CD14-positive monocyte (primary cell): ENCODE measurements at regions not wholly inside any gene's neighbourhood (a gene's known extent, or its start where the extent isn't known, plus 50 kb on each side); places are given as distances from the start of the nearest gene placed in this dataset.

Experiments used
- DNase-seq, 3 donors: peaks; one replicate each; pipeline ENCODE4 v3.0.0-alpha.2; 2011 to 2022
- H2AFZ ChIP-seq: 2 replicates; pipeline ENCODE4 v1.6.0; 2012; ENCODE audit warnings: mild to moderate bottlenecking, low read depth, low read length, inconsistent platforms; ENCODE audit not compliant: insufficient read depth, poor library complexity, severe bottlenecking
- H3K27ac ChIP-seq, 2 donors: 1 replicate in 1 of 2; 2 replicates in 1 of 2; pipeline ENCODE4 v1.5.1; 2012 to 2013; ENCODE audit warnings: low read length in 2 of 2, control low read depth in 1 of 2, inconsistent platforms in 1 of 2, low read depth in 1 of 2, mild to moderate bottlenecking in 1 of 2
- H3K27me3 ChIP-seq, 2 donors: one replicate each; pipeline versions ENCODE4 v1.6.0 to v1.6.1; 2011 to 2013; ENCODE audit warnings: low read length in 2 of 2; ENCODE audit not compliant: control insufficient read depth in 2 of 2, insufficient read depth in 2 of 2
- H3K36me3 ChIP-seq, 2 donors: replicated peaks in 1 of 2; 1 replicate in 1 of 2; 2 replicates in 1 of 2; pipeline versions ENCODE4 v1.5.1 to v1.6.1; 2012 to 2013; ENCODE audit warnings: low read length in 2 of 2, control low read depth in 1 of 2, inconsistent platforms in 1 of 2, mild to moderate bottlenecking in 1 of 2; ENCODE audit not compliant: insufficient read depth in 2 of 2, control insufficient read depth in 1 of 2
- H3K4me1 ChIP-seq, 2 donors: 1 replicate in 1 of 2; 2 replicates in 1 of 2; pipeline versions ENCODE4 v1.5.1 to v1.6.1; 2012 to 2013; ENCODE audit warnings: low read length in 2 of 2, control low read depth in 1 of 2, inconsistent platforms in 1 of 2, mild to moderate bottlenecking in 1 of 2, moderate library complexity in 1 of 2; ENCODE audit not compliant: insufficient read depth in 2 of 2, control insufficient read depth in 1 of 2
- H3K4me2 ChIP-seq: replicated peaks from 2 replicates; pipeline ENCODE3; 2012; ENCODE audit warnings: low read length, moderate library complexity, mild to moderate bottlenecking; ENCODE audit not compliant: poor library complexity, severe bottlenecking; ENCODE audit errors: extremely low read depth
- H3K4me3 ChIP-seq, 3 experiments: fragments of 200-600 bp in 1 of 3; sonication (generic) in 1 of 3; replicated peaks in 1 of 3; 1 replicate in 2 of 3; 2 replicates in 1 of 3; pipeline ENCODE4 v1.5.1; 2011 to 2013; ENCODE audit warnings: low read length in 3 of 3, mild to moderate bottlenecking in 3 of 3, control low read depth in 2 of 3, low read depth in 2 of 3, inconsistent platforms in 1 of 3, moderate library complexity in 1 of 3
- H3K79me2 ChIP-seq: 2 replicates; pipeline ENCODE4 v1.6.0; 2012; ENCODE audit warnings: mild to moderate bottlenecking, control low read depth, inconsistent platforms, low read length, moderate library complexity; ENCODE audit not compliant: insufficient read depth
- H3K9ac ChIP-seq: 2 replicates; pipeline ENCODE4 v1.6.0; 2017; ENCODE audit warnings: low read length, mild to moderate bottlenecking; ENCODE audit not compliant: insufficient read depth, poor library complexity, severe bottlenecking
- H3K9me3 ChIP-seq, 2 donors: replicated peaks in 1 of 2; 1 replicate in 1 of 2; 2 replicates in 1 of 2; pipeline versions ENCODE4 v1.5.1 to v1.6.1; 2012 to 2013; ENCODE audit warnings: low read length in 2 of 2, control low read depth in 1 of 2; ENCODE audit not compliant: control insufficient read depth in 1 of 2, insufficient read depth in 1 of 2
- H4K20me1 ChIP-seq: 2 replicates; pipeline ENCODE4 v1.6.0; 2012; ENCODE audit warnings: mild to moderate bottlenecking, low read length, control low read depth, moderate library complexity; ENCODE audit not compliant: insufficient read depth
- H3K27ac Mint-ChIP-seq, 7 donors: one replicate each; pipeline ENCODE4 v1.8.0; 2020; ENCODE audit warnings: mild to moderate bottlenecking in 7 of 7, mixed read lengths in 7 of 7, moderate library complexity in 6 of 7, inconsistent platforms in 2 of 7
- H3K27me3 Mint-ChIP-seq, 3 donors: one replicate each; pipeline ENCODE4 v1.8.0; 2021 to 2022; ENCODE audit warnings: low read depth in 3 of 3, mild to moderate bottlenecking in 3 of 3, mixed read lengths in 3 of 3, moderate library complexity in 3 of 3, inconsistent platforms in 1 of 3
- H3K36me3 Mint-ChIP-seq, 2 donors: one replicate each; pipeline ENCODE4 v1.8.0; 2020; ENCODE audit warnings: mixed read lengths in 2 of 2, inconsistent platforms in 1 of 2, mild to moderate bottlenecking in 1 of 2
- H3K4me1 Mint-ChIP-seq: one replicate; pipeline ENCODE4 v1.8.0; 2020; ENCODE audit warnings: mild to moderate bottlenecking, mixed read lengths
- H3K4me3 Mint-ChIP-seq, 2 donors: one replicate each; pipeline ENCODE4 v1.8.0; 2020; ENCODE audit warnings: mild to moderate bottlenecking in 2 of 2, mixed read lengths in 2 of 2, moderate library complexity in 1 of 2
- H3K9me3 Mint-ChIP-seq, 7 donors: one replicate each; pipeline ENCODE4 v1.8.0; 2020 to 2022; ENCODE audit warnings: mixed read lengths in 7 of 7, mild to moderate bottlenecking in 6 of 7, moderate library complexity in 6 of 7, inconsistent platforms in 2 of 7
- WGBS: methylation state at CpG from one replicate; pipeline ENCODE4 v1.1.5; 2013; ENCODE audit warnings: missing lambda C conversion rate; ENCODE audit not compliant: insufficient coverage; 5-methylcytosine and 5-hydroxymethylcytosine counted together
- intact Hi-C, 2 donors: fragments of 100-400 bp; cut with micrococcal nuclease; formaldehyde crosslinking; loops; one replicate each; pipeline versions ENCODE4 v1.15.0 to v1.15.1; 2023
- TF ChIP-seq, protein P1 (sequence below): fragments of 200-600 bp; IDR thresholded peaks from one replicate; pipeline ENCODE4 v1.8.0; 2022; ENCODE audit warnings: antibody characterized with exemption, mild to moderate bottlenecking

DNA sequence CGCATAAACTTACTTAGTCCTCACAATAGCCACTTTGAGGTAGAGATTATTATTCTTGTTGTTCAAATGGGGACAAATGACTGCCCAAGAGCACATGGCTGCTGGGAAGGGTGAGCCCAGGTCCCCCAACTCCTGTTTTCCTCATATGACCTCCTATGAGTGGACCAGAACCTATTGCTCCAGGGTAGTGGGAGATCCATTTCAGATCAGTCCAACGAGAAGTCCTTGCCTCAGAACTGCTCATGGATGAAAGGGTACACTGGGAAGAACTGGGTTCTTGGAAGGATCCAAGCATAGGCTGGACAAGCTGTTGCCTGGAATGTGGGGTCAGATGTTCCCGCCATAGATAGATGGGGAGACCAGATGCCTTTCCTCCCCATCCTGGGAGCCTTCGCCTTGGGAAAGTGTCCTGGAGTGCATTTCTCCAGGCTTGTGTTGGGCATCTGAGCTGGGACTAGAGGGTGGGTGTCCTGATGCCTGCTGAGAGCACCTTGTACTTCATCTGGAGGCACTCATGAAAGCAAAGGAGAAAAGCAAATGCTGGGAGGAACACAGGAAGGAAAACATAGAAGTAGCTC lies 146.3 kb upstream of the B3GAT1 start:
- peaks cover 0 to 3% (median 0%) of the 10 kb centered on the region in 7 donors for H3K9me3 Mint-ChIP-seq
- Histone ChIP-seq H3K27me3 (no peaks in the 10 kb centered on the region), H4K20me1 (no peaks in the 10 kb centered on the region), H2AFZ (no peak overlapping the region), H3K4me2 (no peak overlapping the region), H3K4me3 (no peak overlapping the region), H3K4me1 (no peaks in the 10 kb centered on the region), H3K27ac (no peak overlapping the region), H3K79me2 (no peaks in the 10 kb centered on the region), H3K36me3 (no peaks in the 10 kb centered on the region), H3K9me3 (no peaks in the 10 kb centered on the region), H3K9ac (no peak overlapping the region)
- 100% methylated on average over 2 of the region's 4 CpGs for WGBS
- H3K27me3 Mint-ChIP-seq, result peaks cover 1 to 15% (median 4%) of the 10 kb centered on the region in 3 donors
- H3K4me1 Mint-ChIP-seq, result no peaks in the 10 kb centered on the region
- H3K36me3 Mint-ChIP-seq, result no peaks in the 10 kb centered on the region
- intact Hi-C loops, result no loop called here
- no peak for DNase-seq
- H3K4me3 Mint-ChIP-seq, result no peak overlapping the region
- TF ChIP-seq, protein P1, sequence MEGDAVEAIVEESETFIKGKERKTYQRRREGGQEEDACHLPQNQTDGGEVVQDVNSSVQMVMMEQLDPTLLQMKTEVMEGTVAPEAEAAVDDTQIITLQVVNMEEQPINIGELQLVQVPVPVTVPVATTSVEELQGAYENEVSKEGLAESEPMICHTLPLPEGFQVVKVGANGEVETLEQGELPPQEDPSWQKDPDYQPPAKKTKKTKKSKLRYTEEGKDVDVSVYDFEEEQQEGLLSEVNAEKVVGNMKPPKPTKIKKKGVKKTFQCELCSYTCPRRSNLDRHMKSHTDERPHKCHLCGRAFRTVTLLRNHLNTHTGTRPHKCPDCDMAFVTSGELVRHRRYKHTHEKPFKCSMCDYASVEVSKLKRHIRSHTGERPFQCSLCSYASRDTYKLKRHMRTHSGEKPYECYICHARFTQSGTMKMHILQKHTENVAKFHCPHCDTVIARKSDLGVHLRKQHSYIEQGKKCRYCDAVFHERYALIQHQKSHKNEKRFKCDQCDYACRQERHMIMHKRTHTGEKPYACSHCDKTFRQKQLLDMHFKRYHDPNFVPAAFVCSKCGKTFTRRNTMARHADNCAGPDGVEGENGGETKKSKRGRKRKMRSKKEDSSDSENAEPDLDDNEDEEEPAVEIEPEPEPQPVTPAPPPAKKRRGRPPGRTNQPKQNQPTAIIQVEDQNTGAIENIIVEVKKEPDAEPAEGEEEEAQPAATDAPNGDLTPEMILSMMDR, result no peak
- no peak overlapping the region for H3K27ac Mint-ChIP-seq

DNA sequence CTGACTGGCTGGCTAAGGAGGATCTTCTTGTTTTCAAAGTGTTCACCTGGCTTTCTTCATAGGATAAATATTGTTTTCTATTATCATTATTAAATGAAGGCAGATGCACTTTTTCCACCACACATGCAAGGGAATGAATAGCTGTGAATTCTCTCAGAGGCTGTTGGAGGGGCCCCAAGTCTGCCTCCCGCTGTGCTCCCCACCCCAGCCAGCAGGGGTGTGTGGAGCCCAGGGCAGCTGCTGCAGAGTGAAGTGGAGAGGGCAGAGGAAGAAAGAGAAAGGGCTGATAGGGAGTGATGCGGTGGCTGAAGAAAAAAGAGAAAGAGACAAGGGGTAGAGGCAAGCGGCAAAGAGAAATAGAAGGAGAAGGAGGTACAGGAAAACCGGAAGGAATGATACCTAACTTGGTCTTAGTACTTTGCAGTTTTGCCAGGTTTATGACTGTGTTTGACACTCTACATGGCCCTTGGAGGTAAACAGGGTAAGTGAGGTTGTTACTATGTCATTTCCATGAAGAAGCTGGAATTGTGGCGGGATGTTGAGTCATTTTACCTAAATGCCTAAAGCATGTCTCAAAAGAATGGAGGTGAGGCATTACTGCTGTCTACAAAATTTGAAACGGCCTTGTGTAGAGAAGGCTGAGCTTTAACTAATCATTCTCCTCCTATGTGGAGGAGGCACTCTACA lies 145.7 kb upstream of the B3GAT1 start:
- Histone ChIP-seq H3K4me2 (no peak overlapping the region), H3K27me3 (no peaks in the 10 kb centered on the region), H3K9me3 (no peaks in the 10 kb centered on the region), H3K4me3 (no peak overlapping the region), H3K36me3 (no peaks in the 10 kb centered on the region), H3K27ac (no peak overlapping the region), H3K79me2 (no peaks in the 10 kb centered on the region), H4K20me1 (no peaks in the 10 kb centered on the region), H3K4me1 (no peaks in the 10 kb centered on the region), H3K9ac (no peak overlapping the region), H2AFZ (no peak overlapping the region)
- Mint-ChIP-seq H3K9me3 (peaks cover 0 to 3% (median 0%) of the 10 kb centered on the region in 7 donors), H3K27me3 (peaks cover 1 to 14% (median 4%) of the 10 kb centered on the region in 3 donors), H3K36me3 (no peaks in the 10 kb centered on the region), H3K4me3 (no peak overlapping the region), H3K4me1 (no peaks in the 10 kb centered on the region), H3K27ac (no peak overlapping the region)
- WGBS, result 87% methylated on average over 4 of the region's 6 CpGs
- DNase-seq, result no peak
- intact Hi-C loops, result no loop called here
- TF ChIP-seq, protein P1, result no peak
